Upper lobe of right lung (tissue), 1 donor: ENCODE measurements at regions not wholly inside any gene's neighbourhood (a gene's known extent, or its start where the extent isn't known, plus 50 kb on each side); places are given as distances from the start of the nearest gene placed in this dataset.

ENCODE experiments used
- ATAC-seq: fragments of 200-7000 bp; cut with Tn5 transposase; one replicate; pipeline ENCODE4 v1.9.1; 2020; ENCODE audit warnings: mild to moderate bottlenecking, moderate library complexity
- DNase-seq: peaks from one replicate; pipeline ENCODE4 v3.0.0-alpha.2; 2020
- H3K27ac ChIP-seq: fragments of 200-600 bp; one replicate; pipeline ENCODE4 v1.8.0; 2022
- H3K27me3 ChIP-seq: fragments of 200-600 bp; one replicate; pipeline ENCODE4 v1.8.0; 2022; ENCODE audit warnings: mild to moderate bottlenecking
- H3K36me3 ChIP-seq: fragments of 200-600 bp; one replicate; pipeline ENCODE4 v1.8.0; 2022
- H3K4me1 ChIP-seq: fragments of 200-600 bp; one replicate; pipeline ENCODE4 v1.8.0; 2022
- H3K4me3 ChIP-seq: fragments of 200-600 bp; one replicate; pipeline ENCODE4 v1.8.0; 2022; ENCODE audit warnings: mild to moderate bottlenecking
- H3K9me3 ChIP-seq: fragments of 200-600 bp; one replicate; pipeline ENCODE4 v1.8.0; 2022
- intact Hi-C: fragments of 100-400 bp; cut with DNase I; formaldehyde crosslinking; loops from one replicate; pipeline ENCODE4 v1.11.0; 2022
- TF ChIP-seq, protein P1 (sequence below): fragments of 200-600 bp; IDR thresholded peaks from one replicate; pipeline ENCODE4 v1.8.0; 2022; ENCODE audit warnings: antibody characterized with exemption
- donor health status: DM: no; HTN: yes; CAD: no; lungs with severe emphysema.

DNA sequence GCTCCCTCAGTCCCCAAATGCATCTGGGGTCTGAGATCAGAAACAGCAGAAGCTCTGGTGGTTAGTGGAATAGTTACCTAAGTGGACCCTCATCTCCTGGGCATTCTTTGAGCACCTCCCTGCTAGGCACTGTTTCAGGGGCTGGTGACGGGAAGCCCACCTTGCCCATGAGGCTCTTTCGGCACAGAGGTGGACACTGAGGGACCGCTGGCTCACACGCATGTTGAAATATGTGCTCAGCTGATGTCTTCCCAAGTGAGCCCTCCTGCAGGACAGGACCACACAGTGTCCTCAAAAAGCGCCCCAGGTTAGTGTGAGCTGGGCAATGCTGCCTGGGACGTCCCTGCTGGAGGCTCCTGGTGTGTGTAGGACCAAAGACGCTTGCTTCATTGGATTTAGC, 1379.9 kb downstream of the TBC1D22A start:
- H3K36me3 ChIP-seq: no peaks in the 10 kb centered on the region
- H3K4me1 ChIP-seq: no peaks in the 10 kb centered on the region
- DNase-seq: no peak
- H3K9me3 ChIP-seq: no peaks in the 10 kb centered on the region
- H3K27ac ChIP-seq: no peak overlapping the region
- H3K27me3 ChIP-seq: no peaks in the 10 kb centered on the region
- no peak overlapping the region for H3K4me3 ChIP-seq
- intact Hi-C loops: no loop called here
- TF ChIP-seq, protein P1, sequence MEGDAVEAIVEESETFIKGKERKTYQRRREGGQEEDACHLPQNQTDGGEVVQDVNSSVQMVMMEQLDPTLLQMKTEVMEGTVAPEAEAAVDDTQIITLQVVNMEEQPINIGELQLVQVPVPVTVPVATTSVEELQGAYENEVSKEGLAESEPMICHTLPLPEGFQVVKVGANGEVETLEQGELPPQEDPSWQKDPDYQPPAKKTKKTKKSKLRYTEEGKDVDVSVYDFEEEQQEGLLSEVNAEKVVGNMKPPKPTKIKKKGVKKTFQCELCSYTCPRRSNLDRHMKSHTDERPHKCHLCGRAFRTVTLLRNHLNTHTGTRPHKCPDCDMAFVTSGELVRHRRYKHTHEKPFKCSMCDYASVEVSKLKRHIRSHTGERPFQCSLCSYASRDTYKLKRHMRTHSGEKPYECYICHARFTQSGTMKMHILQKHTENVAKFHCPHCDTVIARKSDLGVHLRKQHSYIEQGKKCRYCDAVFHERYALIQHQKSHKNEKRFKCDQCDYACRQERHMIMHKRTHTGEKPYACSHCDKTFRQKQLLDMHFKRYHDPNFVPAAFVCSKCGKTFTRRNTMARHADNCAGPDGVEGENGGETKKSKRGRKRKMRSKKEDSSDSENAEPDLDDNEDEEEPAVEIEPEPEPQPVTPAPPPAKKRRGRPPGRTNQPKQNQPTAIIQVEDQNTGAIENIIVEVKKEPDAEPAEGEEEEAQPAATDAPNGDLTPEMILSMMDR: no peak
- no peak for ATAC-seq

DNA sequence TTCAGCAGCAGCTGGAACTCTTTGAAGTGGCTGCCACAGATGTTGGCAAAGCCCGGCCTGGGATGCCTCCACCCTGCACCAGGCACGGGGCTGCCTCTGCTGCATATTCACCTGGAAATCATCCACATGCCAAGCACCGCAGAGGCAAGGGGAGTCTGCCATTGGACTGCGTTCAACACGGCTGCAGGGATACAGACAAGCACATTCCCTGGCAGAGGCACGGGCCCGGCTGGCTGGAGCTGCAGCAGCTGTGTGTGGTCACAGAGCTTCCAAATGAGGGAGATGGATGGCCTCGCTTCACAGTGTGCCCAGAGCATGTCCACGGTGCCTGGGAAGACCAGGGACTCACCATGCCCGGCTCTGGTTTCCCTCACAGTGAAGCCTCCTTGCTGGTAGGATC, 1378.9 kb downstream of the TBC1D22A start:
- TF ChIP-seq, protein P1: no peak
- Histone ChIP-seq H3K4me3 (no peak overlapping the region), H3K27ac (no peak overlapping the region), H3K36me3 (no peaks in the 10 kb centered on the region), H3K9me3 (no peaks in the 10 kb centered on the region), H3K27me3 (no peaks in the 10 kb centered on the region), H3K4me1 (no peaks in the 10 kb centered on the region)
- intact Hi-C loops: no loop called here
- DNase-seq (no peak), ATAC-seq (no peak)

DNA sequence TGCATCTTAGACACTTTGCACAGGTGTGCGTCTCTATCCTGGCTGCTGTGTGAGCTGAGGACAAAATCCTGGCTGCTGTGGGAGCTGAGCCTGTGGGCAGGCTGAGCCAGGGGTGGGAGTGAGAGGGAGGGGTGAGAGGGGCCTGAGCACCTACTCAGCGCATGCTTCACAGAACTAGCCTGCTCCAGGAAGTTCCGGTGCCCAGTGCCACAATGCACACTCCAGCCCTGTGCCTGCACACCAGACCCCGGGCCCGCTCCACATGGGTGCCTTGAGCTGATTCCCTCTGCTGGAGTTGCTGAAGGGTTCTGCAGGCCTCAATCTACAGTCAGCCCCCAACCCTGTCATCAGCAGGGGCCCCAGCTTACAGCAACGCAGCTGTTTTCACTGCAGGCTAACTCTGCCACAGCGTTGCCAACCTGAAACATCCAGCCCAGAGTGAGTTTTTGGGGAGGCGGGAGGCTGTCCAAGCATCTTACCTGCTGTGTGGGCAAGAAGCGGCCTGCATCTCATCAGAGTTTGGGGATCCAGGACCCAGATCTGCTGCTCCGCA, 1377.9 kb downstream of the TBC1D22A start:
- TF ChIP-seq, protein P1: no peak

DNA sequence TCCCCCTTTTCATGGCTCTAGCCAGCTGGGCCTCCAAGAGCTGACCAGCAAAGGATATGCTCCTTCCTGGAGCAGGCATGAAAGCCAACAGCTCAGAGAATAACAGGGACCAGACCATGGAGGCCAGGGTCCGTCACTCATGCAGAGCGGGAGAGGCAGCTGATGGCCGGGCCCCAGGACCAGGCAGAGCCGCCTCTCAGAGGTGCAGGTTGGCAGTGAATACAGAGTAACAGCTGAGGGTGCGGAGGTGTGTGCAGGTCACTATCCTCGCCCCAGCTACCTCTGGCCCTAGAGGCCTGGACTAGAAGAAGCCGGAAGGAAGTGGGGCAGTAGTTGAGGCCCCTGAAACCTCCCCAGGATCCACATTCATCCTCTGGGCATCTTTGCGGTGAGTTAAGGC, 1377.3 kb downstream of the TBC1D22A start:
- ATAC-seq: no peak
- Histone ChIP-seq H3K4me1 (no peaks in the 10 kb centered on the region), H3K4me3 (no peak overlapping the region), H3K27ac (no peak overlapping the region), H3K9me3 (no peaks in the 10 kb centered on the region), H3K36me3 (no peaks in the 10 kb centered on the region), H3K27me3 (no peaks in the 10 kb centered on the region)
- intact Hi-C loops: no loop called here
- DNase-seq: no peak
- TF ChIP-seq, protein P1: no peak

More for the DNA sequence above, 1377.9 kb downstream of the TBC1D22A start:
- no peaks in the 10 kb centered on the region for H3K9me3 ChIP-seq
- ATAC-seq (peak; percentile 11), DNase-seq (no peak)
- no peak overlapping the region for H3K4me3 ChIP-seq
- no peaks in the 10 kb centered on the region for H3K27me3 ChIP-seq
- intact Hi-C loops: no loop called here
- H3K27ac ChIP-seq: no peak overlapping the region
- no peaks in the 10 kb centered on the region for H3K4me1 ChIP-seq
- H3K36me3 ChIP-seq: no peaks in the 10 kb centered on the region

DNA sequence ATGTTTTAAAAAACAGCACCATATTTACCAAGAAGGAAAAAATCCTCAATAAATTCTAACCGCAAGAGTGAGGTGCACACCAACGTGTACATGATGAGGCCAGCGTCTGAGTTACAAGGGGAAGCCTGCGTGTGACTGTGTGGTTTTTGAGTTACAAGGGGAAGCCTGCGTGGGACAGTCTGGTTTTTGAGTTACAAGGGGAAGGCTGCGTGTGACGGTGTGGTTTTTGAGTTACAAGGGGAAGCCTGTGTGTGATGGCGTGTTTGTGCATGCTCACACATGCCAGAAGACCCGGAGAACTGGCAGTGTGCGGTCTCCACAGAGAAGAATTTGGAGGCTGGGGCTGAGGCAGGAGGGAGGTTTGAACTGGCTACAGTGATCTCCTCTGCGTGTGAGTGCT, 1376.4 kb downstream of the TBC1D22A start:
- DNase-seq (no peak), ATAC-seq (no peak)
- no peaks in the 10 kb centered on the region for H3K36me3 ChIP-seq
- no peak overlapping the region for H3K4me3 ChIP-seq
- H3K27me3 ChIP-seq: no peaks in the 10 kb centered on the region
- H3K27ac ChIP-seq: no peak overlapping the region
- H3K4me1 ChIP-seq: no peaks in the 10 kb centered on the region
- intact Hi-C loops: no loop called here
- TF ChIP-seq, protein P1: no peak
- H3K9me3 ChIP-seq: no peaks in the 10 kb centered on the region

DNA sequence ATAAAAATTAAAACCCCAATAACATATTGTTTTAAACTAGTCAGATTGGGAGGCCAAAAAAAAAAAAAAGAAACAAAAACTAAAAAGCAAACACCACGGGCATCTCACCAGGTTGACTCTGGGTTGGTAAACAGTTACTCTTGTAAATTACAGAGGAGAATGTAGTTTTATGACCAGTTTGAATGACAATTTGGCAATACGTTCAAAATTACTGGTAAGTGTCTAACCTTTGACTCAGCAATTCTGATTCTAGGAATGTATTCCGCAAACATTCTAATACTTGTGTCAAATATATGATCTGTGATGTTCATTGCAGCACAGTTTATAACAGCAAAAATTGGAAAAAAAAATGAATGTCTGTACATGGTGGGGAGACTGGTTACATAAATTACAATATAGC, 1376.0 kb downstream of the TBC1D22A start:
- TF ChIP-seq, protein P1: no peak
- intact Hi-C loops: no loop called here
- Histone ChIP-seq H3K9me3 (no peaks in the 10 kb centered on the region), H3K4me3 (no peak overlapping the region), H3K27ac (no peak overlapping the region), H3K4me1 (no peaks in the 10 kb centered on the region), H3K27me3 (no peaks in the 10 kb centered on the region), H3K36me3 (no peaks in the 10 kb centered on the region)
- no peak for ATAC-seq
- no peak for DNase-seq
